Muscle layer of duodenum (tissue), 2 donors: ENCODE measurements at regions not wholly inside any gene's neighbourhood (a gene's known extent, or its start where the extent isn't known, plus 50 kb on each side); places are given as distances from the start of the nearest gene placed in this dataset.
"Not testable (repeated sequence)": the region's sequence is repeated elsewhere in the genome, so short reads cannot be mapped to it uniquely, and the experiment has no call there.

Experiments
- H3K27ac ChIP-seq: one replicate; pipeline ENCODE4 v1.7.0; 2013; ENCODE audit warnings: mild to moderate bottlenecking, low read length
- H3K27me3 ChIP-seq: one replicate; pipeline ENCODE4 v1.7.0; 2013; ENCODE audit warnings: low read depth, mild to moderate bottlenecking, control low read depth, low read length
- H3K36me3 ChIP-seq, 2 donors: one replicate each; pipeline ENCODE4 v1.7.0; 2013; ENCODE audit warnings: low read length in 2 of 2, control low read depth in 1 of 2, mild to moderate bottlenecking in 1 of 2; ENCODE audit not compliant: insufficient read depth in 2 of 2, control insufficient read depth in 1 of 2
- H3K4me1 ChIP-seq, 2 donors: one replicate each; pipeline ENCODE4 v1.7.0; 2013; ENCODE audit warnings: low read length in 2 of 2, mild to moderate bottlenecking in 2 of 2, control low read depth in 1 of 2, moderate library complexity in 1 of 2; ENCODE audit not compliant: insufficient read depth in 2 of 2, control insufficient read depth in 1 of 2
- H3K4me3 ChIP-seq, 2 donors: one replicate each; pipeline ENCODE4 v1.7.0; 2013; ENCODE audit warnings: low read length in 2 of 2, low read depth in 1 of 2, mild to moderate bottlenecking in 1 of 2
- H3K9me3 ChIP-seq, 2 donors: one replicate each; pipeline ENCODE4 v1.7.0; 2013; ENCODE audit warnings: low read length in 2 of 2, control low read depth in 1 of 2, mild to moderate bottlenecking in 1 of 2; ENCODE audit not compliant: control insufficient read depth in 1 of 2
- donor health status: healthy.

DNA sequence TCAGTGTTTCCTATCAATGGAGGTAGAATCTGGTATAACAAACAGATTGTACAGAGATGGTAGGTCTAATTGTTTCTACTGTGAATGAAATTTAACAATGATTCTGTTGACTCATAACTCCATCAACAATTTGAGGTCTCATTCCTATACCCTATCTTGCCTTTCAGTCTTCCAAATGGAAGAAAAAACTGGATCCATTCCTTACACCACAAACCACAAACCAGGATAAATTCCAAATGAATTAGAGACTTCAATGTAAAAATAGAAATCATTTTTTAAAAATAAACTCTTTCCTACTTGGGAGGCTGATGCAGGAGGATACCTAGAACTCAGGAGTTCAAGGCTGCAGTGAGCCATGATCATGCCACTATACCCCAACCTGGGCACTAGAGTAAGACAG, 114.4 kb upstream of the WDR44 start:
- H3K9me3 ChIP-seq = no peaks in the 10 kb centered on the region
- no peaks in the 10 kb centered on the region for H3K4me1 ChIP-seq
- no peak overlapping the region for H3K4me3 ChIP-seq
- H3K27me3 ChIP-seq = no peaks in the 10 kb centered on the region
- no peaks in the 10 kb centered on the region for H3K36me3 ChIP-seq
- no peak overlapping the region for H3K27ac ChIP-seq

- H3K27me3 ChIP-seq = no peaks in the 10 kb centered on the region
- H3K4me1 ChIP-seq = peaks cover 3 to 8% of the 10 kb centered on the region in 2 donors
- H3K36me3 ChIP-seq = no peaks in the 10 kb centered on the region
- H3K4me3 ChIP-seq = no peak overlapping the region
- no peaks in the 10 kb centered on the region for H3K9me3 ChIP-seq
- H3K27ac ChIP-seq = peak overlapping the region; percentile 14
Observed at GRCh38 chrX:118239178-118239870, 106.6 kb upstream of the WDR44 start.

- Histone ChIP-seq H3K9me3 (no peaks in the 10 kb centered on the region), H3K4me1 (peaks cover 3 to 8% of the 10 kb centered on the region in 2 donors), H3K27ac (peak overlapping the region; percentile 14), H3K27me3 (no peaks in the 10 kb centered on the region), H3K36me3 (no peaks in the 10 kb centered on the region), H3K4me3 (no peak overlapping the region)
Observed at GRCh38 chrX:118239913-118240698, 105.8 kb upstream of the WDR44 start.

- not testable (repeated sequence) for H3K27me3 ChIP-seq, H3K36me3 ChIP-seq, H3K27ac ChIP-seq, H3K4me1 ChIP-seq, H3K9me3 ChIP-seq, H3K4me3 ChIP-seq
Observed at GRCh38 chrX:118246961-118247360, 98.9 kb upstream of the WDR44 start.

GRCh38 chrX:118249146-118249545, 96.8 kb upstream of the WDR44 start:
- Histone ChIP-seq H3K4me1 (no peaks in the 10 kb centered on the region), H3K27ac (no peak overlapping the region), H3K9me3 (no peaks in the 10 kb centered on the region), H3K36me3 (no peaks in the 10 kb centered on the region), H3K27me3 (no peaks in the 10 kb centered on the region), H3K4me3 (no peak overlapping the region)

- H3K4me1 ChIP-seq = no peaks in the 10 kb centered on the region
- no peak overlapping the region for H3K27ac ChIP-seq
- no peak overlapping the region for H3K4me3 ChIP-seq
- no peaks in the 10 kb centered on the region for H3K9me3 ChIP-seq
- no peaks in the 10 kb centered on the region for H3K36me3 ChIP-seq
- no peaks in the 10 kb centered on the region for H3K27me3 ChIP-seq
Observed at GRCh38 chrX:118250445-118250844, 95.5 kb upstream of the WDR44 start.

DNA sequence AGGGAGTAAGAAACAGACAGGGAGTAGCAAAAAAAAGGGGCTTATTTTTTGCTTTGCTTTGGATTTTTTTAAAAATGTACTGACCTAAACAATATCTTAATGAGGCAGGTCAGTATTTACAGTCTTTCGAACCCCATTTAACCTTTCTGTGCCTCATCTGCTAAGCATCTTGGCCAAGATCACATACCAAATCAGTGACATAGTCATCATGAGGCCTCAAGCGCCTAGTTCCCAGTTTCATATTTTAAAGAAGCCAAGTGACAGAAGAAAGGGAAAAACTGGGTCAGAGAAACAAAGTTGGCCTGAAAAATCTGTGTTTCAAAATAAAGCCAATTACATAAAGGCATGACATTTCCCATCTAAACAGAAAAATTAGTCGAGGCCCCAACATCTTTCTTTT, 94.6 kb upstream of the WDR44 start:
- Histone ChIP-seq H3K27me3 (no peaks in the 10 kb centered on the region), H3K4me3 (no peak overlapping the region), H3K9me3 (no peaks in the 10 kb centered on the region), H3K27ac (peak overlapping the region; percentile 40), H3K36me3 (no peaks in the 10 kb centered on the region), H3K4me1 (no peaks in the 10 kb centered on the region)

DNA sequence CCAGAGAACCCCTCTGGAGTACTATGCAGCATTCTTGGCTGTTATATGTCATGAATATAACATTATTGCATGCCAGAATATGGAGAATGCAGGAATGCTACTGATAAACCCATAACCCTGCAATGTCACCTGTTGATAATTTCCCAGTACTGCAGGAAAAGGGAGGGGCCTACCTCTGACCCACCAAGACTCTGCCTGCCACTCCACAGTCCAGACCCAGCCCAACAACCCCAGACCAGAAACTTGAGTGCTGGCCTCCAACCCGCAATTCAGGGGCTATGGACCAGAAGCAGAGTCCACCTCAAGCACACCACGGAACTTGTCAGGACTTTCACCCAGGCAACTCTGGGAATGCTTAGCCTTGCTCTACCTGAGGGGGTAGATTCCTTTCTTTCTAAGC, 92.9 kb upstream of the WDR44 start:
- Histone ChIP-seq H3K4me1 (no peaks in the 10 kb centered on the region), H3K36me3 (no peaks in the 10 kb centered on the region), H3K4me3 (no peak overlapping the region), H3K9me3 (no peaks in the 10 kb centered on the region), H3K27me3 (no peaks in the 10 kb centered on the region), H3K27ac (no peak overlapping the region)

DNA sequence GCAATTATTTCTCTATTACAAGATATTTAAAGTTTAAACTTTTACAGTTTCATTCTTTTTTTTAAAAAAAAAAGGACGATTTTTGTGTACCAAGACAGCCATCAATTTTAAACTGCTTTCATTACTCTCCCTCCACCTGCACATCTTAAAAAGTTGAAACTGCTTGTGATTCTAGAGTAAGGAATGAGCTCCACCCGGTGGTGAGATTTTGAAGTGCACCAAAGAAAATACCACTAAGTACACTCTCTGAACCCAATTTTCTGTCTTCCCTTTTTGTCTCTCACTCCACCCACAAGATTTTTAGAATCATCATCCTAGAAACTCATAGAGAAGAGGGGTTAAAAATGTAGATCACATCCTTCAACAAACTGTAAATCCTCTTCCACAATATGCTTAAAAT, 91.3 kb upstream of the WDR44 start:
- Histone ChIP-seq H3K4me3 (no peak overlapping the region), H3K27ac (no peak overlapping the region), H3K27me3 (no peaks in the 10 kb centered on the region), H3K4me1 (no peaks in the 10 kb centered on the region), H3K36me3 (no peaks in the 10 kb centered on the region), H3K9me3 (no peaks in the 10 kb centered on the region)

GRCh38 chrX:118255921-118256320, 90.0 kb upstream of the WDR44 start:
- no peaks in the 10 kb centered on the region for H3K36me3 ChIP-seq
- H3K27ac ChIP-seq = no peak overlapping the region

GRCh38 chrX:118257781-118258180, 88.1 kb upstream of the WDR44 start:
- Histone ChIP-seq H3K27ac (no peak overlapping the region), H3K36me3 (no peaks in the 10 kb centered on the region), H3K9me3 (no peaks in the 10 kb centered on the region), H3K4me3 (no peak overlapping the region), H3K27me3 (no peaks in the 10 kb centered on the region), H3K4me1 (no peaks in the 10 kb centered on the region)

More at GRCh38 chrX:118255921-118256320, 90.0 kb upstream of the WDR44 start:
- H3K4me1 ChIP-seq = no peaks in the 10 kb centered on the region
- H3K9me3 ChIP-seq = no peaks in the 10 kb centered on the region
- H3K27me3 ChIP-seq = no peaks in the 10 kb centered on the region
- no peak overlapping the region for H3K4me3 ChIP-seq
